SHP77 treated with DMSO at 0.1 percent for 48 hours (cell line): ENCODE measurements at regions not wholly inside any gene's neighbourhood (a gene's known extent, or its start where the extent isn't known, plus 50 kb on each side); places are given as distances from the start of the nearest gene placed in this dataset.

Experiments used
- DNase-seq: peaks from one replicate; lab custom pipeline; 2025; lab: John Stamatoyannopoulos, UW

DNA sequence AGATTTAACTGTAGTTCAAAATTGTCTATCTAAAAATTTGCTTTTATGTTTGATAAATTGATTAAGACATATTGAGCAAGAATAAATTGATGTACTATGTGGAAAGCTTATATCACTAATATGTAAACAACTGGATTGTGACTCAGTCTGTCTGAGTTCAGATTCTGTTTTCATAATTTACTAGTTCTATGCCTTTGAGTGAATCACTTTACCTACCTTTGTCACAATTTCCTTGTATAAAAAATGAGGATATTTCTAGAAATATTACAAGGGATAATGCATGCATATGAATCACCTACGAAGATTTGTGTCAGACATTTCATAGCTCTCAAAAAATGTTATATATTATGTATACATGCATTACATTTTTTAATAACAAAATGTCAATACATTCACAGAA, 245.1 kb upstream of the ZWINT start:
- no peak for DNase-seq

DNA sequence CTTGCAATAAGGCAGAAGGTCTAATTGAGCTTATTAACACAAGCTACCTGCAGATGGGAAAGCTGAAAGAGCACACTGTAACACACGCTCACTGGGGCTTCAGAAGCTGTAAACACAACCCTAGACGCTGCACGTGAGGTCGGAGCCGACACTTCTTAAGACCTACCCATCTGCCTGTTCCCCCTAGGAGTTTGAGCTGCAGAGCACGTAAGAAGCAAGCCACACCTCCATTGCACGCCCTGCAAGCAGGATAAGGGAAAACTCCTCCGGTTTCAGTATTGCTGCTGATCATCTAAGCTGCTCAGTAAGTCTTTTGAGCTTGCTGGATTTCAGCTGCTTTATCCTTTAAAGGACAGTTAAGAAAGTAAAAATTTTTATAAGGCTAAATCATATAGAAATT, 244.0 kb upstream of the ZWINT start:
- DNase-seq = no peak

DNA sequence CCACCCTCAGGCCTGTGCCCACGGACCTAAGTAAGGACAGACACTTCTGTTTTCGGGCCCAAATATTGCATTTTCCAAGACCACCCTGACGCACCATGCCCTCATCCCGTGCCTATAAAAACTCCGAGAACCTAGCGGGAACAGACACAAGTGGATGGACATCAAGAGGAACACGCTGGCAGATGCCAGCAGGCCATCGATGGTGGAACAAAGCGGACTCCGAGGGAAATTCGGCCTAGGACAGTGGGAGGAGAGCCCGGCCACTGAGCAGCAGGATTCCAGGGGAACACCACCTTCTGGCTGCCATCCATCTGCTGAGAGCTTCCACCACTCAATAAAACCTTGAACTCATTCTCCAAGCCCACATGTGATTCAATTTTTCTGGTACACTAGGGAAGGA, 243.6 kb upstream of the ZWINT start:
- DNase-seq = no peak

- DNase-seq = no peak
Measured at GRCh38 chr10:56599201-56599600, 238.1 kb upstream of the ZWINT start.

DNA sequence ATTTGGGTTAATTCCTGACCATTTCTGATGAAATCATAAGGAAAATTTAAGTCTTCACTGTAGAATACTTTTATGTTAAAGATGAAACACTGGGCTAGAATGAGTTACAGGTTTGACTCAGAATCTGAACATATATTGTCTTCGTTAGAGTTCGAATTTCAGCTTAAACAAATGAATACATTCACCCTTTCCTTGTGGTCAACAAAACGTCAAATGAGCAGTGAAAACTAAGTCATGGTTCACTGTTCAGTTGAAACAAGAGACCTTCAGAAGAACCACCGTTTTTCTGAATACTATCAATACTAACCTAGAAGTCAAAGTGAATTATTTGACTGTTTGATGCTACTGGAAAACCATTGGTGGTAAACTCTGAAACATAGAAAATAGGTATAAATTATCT, 235.2 kb upstream of the ZWINT start:
- DNase-seq = no peak

- DNase-seq = no peak
Measured at GRCh38 chr10:56593120-56593519, 232.1 kb upstream of the ZWINT start.

- no peak for DNase-seq
Measured at GRCh38 chr10:56586461-56586891, 225.4 kb upstream of the ZWINT start.

GRCh38 chr10:56585447-56586171, 224.6 kb upstream of the ZWINT start:
- no peak for DNase-seq

- no peak for DNase-seq
Measured at GRCh38 chr10:56583316-56583715, 222.3 kb upstream of the ZWINT start.

DNA sequence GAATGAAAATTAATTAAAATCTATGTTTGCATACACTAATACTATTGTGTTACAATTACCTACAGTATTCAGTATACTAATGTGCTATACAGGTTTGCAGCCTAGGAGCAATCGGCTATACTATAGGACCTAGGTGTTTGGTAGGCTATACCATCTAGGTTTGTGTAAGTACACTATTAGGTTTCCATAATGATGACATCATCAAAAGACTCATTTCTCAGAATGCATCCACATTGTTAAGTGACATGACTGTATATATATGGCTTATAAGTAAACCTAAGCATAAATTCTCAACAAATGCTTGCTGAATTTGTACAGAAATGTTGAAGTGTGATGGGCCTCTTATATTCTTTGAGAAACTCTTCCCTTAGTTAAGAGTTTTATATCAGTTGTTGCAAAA, 206.5 kb upstream of the ZWINT start:
- DNase-seq = no peak

DNA sequence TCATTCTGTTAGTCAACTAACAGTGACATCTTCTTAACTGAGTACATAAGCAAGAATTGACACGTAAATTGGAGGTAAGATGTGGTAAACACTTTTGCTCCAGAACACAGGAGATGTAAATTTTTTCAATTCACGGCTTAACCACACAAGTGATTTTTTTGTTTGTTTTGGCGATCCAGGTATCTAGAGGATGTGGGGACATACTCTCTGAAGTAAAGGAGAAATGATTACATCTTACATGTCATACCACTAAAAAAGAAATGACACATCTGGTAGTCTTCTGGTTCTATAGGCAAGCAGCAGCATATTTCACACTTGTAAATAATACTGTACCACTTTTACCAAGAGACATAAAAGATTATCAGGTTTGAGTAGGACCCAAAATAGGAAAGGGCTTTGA, 200.3 kb upstream of the ZWINT start:
- no peak for DNase-seq

- no peak for DNase-seq
Measured at GRCh38 chr10:56551037-56551436, 190.0 kb upstream of the ZWINT start.

DNA sequence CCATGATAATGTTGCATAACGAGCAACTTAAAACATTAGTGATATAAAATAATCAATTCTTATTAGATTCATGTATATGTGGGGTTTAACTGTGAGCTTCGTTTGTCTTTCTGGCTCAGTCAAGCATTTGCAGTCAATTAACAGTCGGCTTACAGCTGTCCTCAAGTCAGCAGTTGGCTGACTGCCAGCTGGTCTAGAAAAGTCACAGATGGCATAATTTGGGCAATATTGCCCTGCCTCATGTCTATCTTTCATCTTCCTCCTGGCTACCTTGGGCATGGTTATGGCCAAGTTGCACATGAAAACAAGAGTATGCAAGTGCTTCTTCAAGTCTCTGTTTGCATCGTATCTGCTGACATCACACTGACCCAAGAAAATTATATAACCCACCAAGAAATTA, 186.1 kb upstream of the ZWINT start:
- DNase-seq = no peak

DNA sequence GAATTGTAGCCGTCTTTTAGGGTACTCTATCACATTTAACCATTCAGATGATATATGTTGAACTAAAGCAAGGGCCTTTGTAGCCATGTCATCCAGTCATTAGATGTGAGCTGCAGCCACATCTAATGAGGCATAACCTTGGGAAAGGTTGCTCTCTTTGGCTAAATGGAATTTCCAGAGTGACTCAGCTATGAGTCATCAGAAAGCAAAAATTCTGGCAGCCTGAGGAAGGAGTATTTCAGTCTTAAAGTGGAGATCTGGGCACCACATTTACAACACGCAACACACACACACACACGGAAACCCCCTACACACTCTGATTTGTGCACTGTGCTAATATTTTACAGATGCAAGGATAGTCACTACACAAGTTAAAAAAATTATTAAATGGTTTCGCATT, 176.9 kb upstream of the ZWINT start:
- no peak for DNase-seq

DNA sequence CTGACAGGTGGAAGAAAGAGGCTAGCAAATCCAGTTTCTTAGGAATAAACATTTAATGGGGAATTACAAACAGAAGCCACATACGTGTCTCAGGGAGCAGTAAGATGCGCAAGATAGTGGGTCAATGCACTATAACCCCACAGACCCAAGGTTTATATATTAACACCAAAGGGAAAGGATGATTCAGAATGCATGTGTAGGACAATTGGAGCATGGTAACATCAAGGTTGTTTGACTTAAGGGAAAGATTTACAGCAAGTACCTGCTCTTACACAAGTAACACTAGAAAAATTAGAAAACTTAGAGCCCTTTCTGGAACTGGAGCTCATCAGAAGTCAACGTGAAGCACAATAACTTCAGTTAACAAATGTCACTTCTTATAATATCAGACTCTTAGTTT, 161.1 kb upstream of the ZWINT start:
- DNase-seq = no peak

DNA sequence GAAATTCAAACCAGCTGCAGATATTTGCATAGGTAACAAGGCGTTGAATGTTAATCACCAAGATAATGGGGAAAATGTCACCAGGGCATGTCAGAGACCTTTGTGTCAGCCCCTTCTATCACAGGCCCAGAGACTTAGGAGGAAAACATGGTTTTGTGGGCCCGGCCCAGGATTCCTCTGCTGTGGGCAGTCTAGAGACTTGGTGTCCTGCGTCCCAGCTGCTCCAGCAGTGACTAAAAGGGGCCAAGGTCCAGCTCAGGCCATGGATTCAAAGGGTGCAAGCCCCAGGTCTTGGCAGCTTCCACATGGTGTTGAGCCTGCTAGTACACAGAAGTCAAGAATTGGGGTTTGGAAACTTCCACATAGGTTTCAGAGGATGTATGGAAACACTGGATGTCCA, 147.5 kb upstream of the ZWINT start:
- no peak for DNase-seq

DNA sequence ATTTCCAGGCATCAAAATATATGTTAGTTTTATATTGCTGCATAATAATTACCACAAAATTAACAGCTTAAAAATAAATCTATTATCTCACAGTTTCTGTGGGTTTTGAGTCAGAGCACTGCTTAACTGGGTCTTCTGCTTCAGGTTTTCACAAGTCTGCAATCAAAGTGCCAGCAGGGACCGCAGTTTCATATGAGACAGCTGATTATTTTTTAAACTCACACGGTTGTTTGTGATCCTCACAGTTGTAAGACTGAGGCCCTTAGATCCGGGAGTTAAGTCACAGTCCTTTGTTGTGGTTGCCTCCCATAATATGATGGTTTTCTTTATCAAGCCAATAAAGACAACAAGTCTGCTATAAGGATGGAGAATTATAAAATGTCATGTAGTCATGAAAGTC, 146.0 kb upstream of the ZWINT start:
- no peak for DNase-seq

DNA sequence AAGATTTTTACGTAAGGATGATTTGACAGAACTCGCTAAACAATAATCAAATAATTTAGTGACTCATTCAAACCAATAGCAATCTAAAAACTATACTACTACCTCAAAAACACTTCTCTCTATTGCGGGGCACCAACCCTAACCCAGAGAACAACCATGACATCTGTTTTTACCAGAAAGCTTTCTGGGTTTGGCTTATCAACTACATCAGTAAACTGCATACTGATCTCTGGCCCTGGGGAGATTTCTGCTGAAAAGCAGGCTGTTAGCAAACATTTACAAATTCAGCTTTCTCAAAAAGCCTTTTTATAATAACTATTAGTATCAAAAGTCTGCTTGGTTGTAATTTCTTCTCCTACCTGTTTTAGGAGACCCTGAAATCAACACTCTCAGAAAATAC, 144.5 kb upstream of the ZWINT start:
- DNase-seq = no peak

DNA sequence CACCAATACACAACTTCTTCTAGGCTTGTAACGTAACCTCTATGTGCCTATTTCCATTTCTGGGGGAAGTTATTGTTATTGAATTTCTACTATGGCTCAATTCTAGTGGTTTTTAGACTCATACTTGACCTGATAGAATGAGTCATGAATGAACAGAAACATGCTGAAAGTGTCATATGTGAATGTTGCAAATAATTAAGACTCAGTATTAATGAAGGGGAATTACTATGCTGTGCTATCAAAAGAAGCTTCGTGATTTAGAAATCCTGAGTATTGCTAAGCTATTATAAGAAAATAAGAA, 135.1 kb upstream of the ZWINT start:
- DNase-seq = no peak

DNA sequence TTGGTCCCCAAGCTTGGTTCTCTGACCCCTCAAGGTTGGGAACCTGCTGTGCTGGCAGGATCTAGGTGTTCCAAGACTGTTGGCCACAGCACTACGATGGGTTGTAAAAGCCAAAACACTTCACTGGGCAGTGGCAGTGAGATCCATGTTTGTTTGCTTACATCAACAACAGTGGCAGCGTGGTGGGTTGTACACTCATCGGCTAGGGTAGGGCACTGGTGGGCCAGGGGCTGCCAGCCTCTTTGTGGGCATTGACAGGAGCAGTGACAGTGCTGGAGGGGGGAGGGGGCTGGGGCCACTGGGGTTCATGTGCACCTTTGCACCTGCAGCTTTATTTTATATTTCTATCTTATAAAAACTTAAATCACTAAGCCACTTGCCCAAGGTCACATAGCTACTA, 126.7 kb upstream of the ZWINT start:
- no peak for DNase-seq

- DNase-seq = no peak
Measured at GRCh38 chr10:56481521-56482091, 120.5 kb upstream of the ZWINT start.

- DNase-seq = no peak
Measured at GRCh38 chr10:56472978-56473377, 111.9 kb upstream of the ZWINT start.

GRCh38 chr10:56470701-56471100, 109.6 kb upstream of the ZWINT start:
- DNase-seq = no peak

GRCh38 chr10:56469482-56469881, 108.4 kb upstream of the ZWINT start:
- no peak for DNase-seq
